ENCODE measurements at regions not wholly inside any gene's neighbourhood (a gene's known extent, or its start where the extent isn't known, plus 50 kb on each side); places are given as distances from the start of the nearest gene placed in this dataset.

DNA sequence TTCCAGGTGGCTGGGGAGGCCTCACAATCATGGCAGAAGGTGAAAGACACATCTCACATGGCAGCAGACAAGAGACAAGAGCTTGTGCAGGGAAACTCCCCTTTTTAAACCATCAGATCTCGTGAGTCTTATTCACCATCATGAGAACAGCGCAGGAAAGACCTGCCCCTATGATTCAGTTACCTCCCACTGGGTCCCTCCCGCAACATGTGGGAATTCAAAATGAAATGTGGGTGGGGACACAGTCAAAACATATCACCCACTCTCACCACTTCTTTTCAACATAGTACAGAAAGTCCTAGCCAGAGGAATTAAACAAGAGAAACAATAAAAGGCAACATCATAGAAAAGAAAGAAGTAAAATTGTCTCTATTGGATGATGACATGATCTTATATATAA, 223.4 kb upstream of the SLC24A2 start (continued):
- TF ChIP-seq NANOG (IDR thresholded peaks at IDR 0.05; ENCODE audit: insufficient read depth, low read depth, low read length, poor library complexity, severe bottlenecking): no peak

DNA sequence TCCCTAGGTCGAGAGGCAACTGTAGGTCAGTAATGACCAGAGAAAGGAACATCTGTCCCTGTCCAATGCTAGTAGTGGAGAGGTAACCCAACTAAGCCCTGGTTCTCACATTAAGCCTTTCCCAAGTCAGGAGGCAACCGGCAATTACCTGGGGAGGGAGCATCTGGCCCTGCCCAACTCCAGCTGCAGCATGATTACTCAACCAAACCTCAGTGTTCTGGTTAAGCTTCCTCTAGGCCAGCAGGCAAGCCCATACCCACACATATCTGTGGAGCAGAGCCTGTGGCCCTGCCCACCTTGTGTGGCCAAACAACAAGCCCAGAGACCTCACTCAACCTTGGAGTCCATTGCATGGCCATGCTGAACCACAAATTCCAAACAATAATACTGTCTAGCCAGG, 220.8 kb upstream of the SLC24A2 start:
- no peak overlapping the region for H2BK20ac ChIP-seq (ENCODE audit: low read length)
- no peaks in the 10 kb centered on the region for H3K4me1 ChIP-seq (replicated peaks in 1 of 4; ENCODE audit: control insufficient read depth in 3 of 4, insufficient read depth in 4 of 4, low read length in 3 of 4)
- H4K8ac ChIP-seq (ENCODE audit: extremely low read depth, insufficient read depth, low read length): no peak overlapping the region
- no peak overlapping the region for H3K4ac ChIP-seq (replicated peaks; ENCODE audit: insufficient read length, low read depth, low read length)
- no peaks in the 10 kb centered on the region for H3K27me3 ChIP-seq (replicated peaks in 1 of 4; ENCODE audit: control insufficient read depth in 3 of 4, extremely low read depth in 1 of 4, insufficient read depth in 3 of 4, low read length in 3 of 4)
- FAIRE-seq (no peak), DNase-seq (ENCODE audit: low read depth in 1 of 2, low spot score in 2 of 2) (no peak)
- no peak overlapping the region for H3K27ac ChIP-seq (ENCODE audit: low read depth, low read length)
- POLR2A ChIA-PET (ENCODE audit: partially characterized antibody): no interaction called here
- H3K9me3 ChIP-seq (ENCODE audit: insufficient read depth in 2 of 2, low read depth in 1 of 2, low read length in 1 of 2): no peaks in the 10 kb centered on the region
- no peak overlapping the region for H3K23ac ChIP-seq (ENCODE audit: insufficient read length)
- H2AK5ac ChIP-seq (ENCODE audit: low read depth, low read length): no peak overlapping the region
- no peak overlapping the region for H2BK120ac ChIP-seq (replicated peaks; ENCODE audit: low read depth, low read length)
- H3K79me1 ChIP-seq (ENCODE audit: low read depth, low read length): no peaks in the 10 kb centered on the region
- TF ChIP-seq RNF2 (IDR thresholded peaks at IDR 0.05; ENCODE audit: borderline replicate concordance, low read depth, low read length, missing control alignments, poor library complexity, severe bottlenecking) (no peak), TCF12 (IDR thresholded peaks at IDR 0.05; ENCODE audit: low read depth, low read length) (no peak)
- no peak overlapping the region for H3K18ac ChIP-seq (ENCODE audit: extremely low read depth, low read length)
- no peak overlapping the region for H3K14ac ChIP-seq (ENCODE audit: insufficient read length)
- H2BK5ac ChIP-seq (ENCODE audit: low read depth, low read length): no peak overlapping the region
- CTCF ChIA-PET (ENCODE audit: partially characterized antibody): no interaction called here
- H3K56ac ChIP-seq (replicated peaks; ENCODE audit: insufficient read length, low read depth, low read length): no peak overlapping the region
- H4K91ac ChIP-seq (replicated peaks; ENCODE audit: insufficient read length, low read length): no peak overlapping the region
- no peaks in the 10 kb centered on the region for H3K36me3 ChIP-seq (ENCODE audit: control insufficient read depth in 2 of 4, insufficient read depth in 4 of 4, low read length in 3 of 4)
- WGBS, 2 experiments (ENCODE audit: extremely low coverage in 1 of 2, insufficient coverage in 1 of 2, insufficient read length in 1 of 2, insufficient replicate concordance in 2 of 2, low coverage in 1 of 2, low lambda C conversion rate in 2 of 2, missing lambda C conversion rate in 1 of 2): 93% methylated on average over 2 of the region's 2 CpGs; no CpG with 5 or more reads in 1 of the 2 experiments
- H4K5ac ChIP-seq (ENCODE audit: insufficient read length, low read depth, low read length): no peak overlapping the region
- no peak overlapping the region for H3K4me2 ChIP-seq (ENCODE audit: insufficient read depth in 1 of 2, low read depth in 2 of 2, low read length in 2 of 2)
- H2BK15ac ChIP-seq (ENCODE audit: low read length): no peak overlapping the region
- H3K79me2 ChIP-seq (ENCODE audit: control insufficient read depth in 1 of 2, insufficient read depth in 2 of 2, low read length in 2 of 2): no peaks in the 10 kb centered on the region
- H2AFZ ChIP-seq (ENCODE audit: low read length): no peak overlapping the region
- no peak overlapping the region for H3K9ac ChIP-seq (replicated peaks in 1 of 4; ENCODE audit: extremely low read depth in 1 of 4, low read depth in 3 of 4, low read length in 3 of 4)
- no peak overlapping the region for H2BK12ac ChIP-seq (ENCODE audit: low read depth, low read length)
- H3K4me3 ChIP-seq (ENCODE audit: extremely low read depth in 1 of 4, insufficient read depth in 2 of 4, low read depth in 3 of 4, low read length in 4 of 4): no peak overlapping the region
- H3K23me2 ChIP-seq (ENCODE audit: low read depth, low read length): no peaks in the 10 kb centered on the region
- no peaks in the 10 kb centered on the region for H4K20me1 ChIP-seq (replicated peaks in 1 of 2; ENCODE audit: control insufficient read depth in 1 of 2, insufficient read depth in 2 of 2, low read length in 2 of 2)

Measured in H1 (cell line).